ENCODE measurements at regions not wholly inside any gene's neighbourhood (a gene's known extent, or its start where the extent isn't known, plus 50 kb on each side); places are given as distances from the start of the nearest gene placed in this dataset.

DNA sequence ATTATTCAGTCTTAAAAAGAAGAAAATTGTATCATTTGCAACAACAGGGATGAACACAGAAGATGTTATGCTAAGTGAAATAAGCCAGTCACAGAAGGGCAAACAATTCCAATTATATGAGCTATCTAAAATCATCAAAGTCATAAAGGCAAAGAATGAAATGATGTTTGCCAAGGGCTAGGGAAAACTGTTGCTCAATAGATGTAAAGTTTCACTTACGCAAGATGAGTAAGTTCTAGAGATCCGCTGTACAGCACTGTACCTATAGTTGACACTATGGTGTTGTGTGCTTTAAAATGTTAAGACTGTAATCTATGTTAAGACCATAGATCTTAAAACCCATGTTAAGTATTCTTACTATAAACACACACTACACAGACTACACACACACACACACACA, 904.6 kb upstream of the LRRN3 start:
- H3K36me3 ChIP-seq, result no peaks in the 10 kb centered on the region
- H3K9me3 ChIP-seq, result peaks cover 0 to 11% (median 0%) of the 10 kb centered on the region in 4 donors
- no peak overlapping the region for H3K4me3 ChIP-seq
- TF ChIP-seq POLR2A (IDR thresholded peaks at IDR 0.05), result no peak
- TF ChIP-seq EP300 (IDR thresholded peaks at IDR 0.05), result no peak
- TF ChIP-seq, protein P1, sequence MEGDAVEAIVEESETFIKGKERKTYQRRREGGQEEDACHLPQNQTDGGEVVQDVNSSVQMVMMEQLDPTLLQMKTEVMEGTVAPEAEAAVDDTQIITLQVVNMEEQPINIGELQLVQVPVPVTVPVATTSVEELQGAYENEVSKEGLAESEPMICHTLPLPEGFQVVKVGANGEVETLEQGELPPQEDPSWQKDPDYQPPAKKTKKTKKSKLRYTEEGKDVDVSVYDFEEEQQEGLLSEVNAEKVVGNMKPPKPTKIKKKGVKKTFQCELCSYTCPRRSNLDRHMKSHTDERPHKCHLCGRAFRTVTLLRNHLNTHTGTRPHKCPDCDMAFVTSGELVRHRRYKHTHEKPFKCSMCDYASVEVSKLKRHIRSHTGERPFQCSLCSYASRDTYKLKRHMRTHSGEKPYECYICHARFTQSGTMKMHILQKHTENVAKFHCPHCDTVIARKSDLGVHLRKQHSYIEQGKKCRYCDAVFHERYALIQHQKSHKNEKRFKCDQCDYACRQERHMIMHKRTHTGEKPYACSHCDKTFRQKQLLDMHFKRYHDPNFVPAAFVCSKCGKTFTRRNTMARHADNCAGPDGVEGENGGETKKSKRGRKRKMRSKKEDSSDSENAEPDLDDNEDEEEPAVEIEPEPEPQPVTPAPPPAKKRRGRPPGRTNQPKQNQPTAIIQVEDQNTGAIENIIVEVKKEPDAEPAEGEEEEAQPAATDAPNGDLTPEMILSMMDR (IDR thresholded peaks at IDR 0.05), result no peak
- DNase-seq (ENCODE audit: low spot score in 2 of 2), result no peak
- WGBS, 2 donors, result 95 to 98% methylated on average over 2 of the region's 2 CpGs
- no peaks in the 10 kb centered on the region for H3K27me3 ChIP-seq
- H3K27ac ChIP-seq, result no peak overlapping the region
- no peaks in the 10 kb centered on the region for H3K4me1 ChIP-seq

DNA sequence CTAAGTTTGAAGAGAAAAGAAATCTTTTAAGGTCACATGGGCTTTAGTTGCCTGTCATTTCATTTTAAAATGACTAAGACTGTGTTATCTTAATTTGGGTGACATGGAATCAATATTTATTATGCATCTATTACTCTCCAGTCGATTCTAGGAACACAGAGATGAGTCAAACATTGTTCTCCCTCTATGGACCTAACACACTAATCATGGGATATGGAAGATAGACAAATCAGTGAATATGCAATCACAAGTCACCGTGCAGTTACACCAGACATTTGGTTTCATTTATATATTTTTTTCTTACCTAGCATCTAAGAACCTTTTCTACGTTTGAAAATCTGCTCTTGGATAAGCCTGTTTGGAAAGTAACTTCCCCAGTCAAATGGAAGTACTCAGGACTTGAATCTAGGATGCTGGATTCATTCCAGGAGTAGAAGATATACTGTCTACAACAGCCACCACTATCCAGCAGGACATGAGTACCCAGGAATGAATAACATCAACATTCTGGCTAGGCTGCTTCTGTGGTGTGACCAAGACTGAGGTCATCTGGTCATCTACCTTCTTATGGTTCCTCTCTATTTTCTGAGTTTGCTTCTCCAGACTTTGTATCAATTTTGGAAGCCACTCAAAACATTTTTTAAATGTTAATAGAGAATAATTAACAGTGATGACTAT, 902.9 kb upstream of the LRRN3 start:
- Histone ChIP-seq H3K4me1 (no peaks in the 10 kb centered on the region), H3K4me3 (no peak overlapping the region), H3K27ac (no peak overlapping the region), H3K27me3 (no peaks in the 10 kb centered on the region), H3K9me3 (peaks cover 0 to 11% (median 0%) of the 10 kb centered on the region in 4 donors), H3K36me3 (no peaks in the 10 kb centered on the region)
- TF ChIP-seq EP300 (IDR thresholded peaks at IDR 0.05) (no peak), POLR2A (IDR thresholded peaks at IDR 0.05) (no peak)
- TF ChIP-seq, protein P1 (IDR thresholded peaks at IDR 0.05), result no peak
- WGBS, 2 donors, result 73 to 83% methylated on average over 3 of the region's 3 CpGs
- DNase-seq (ENCODE audit: low spot score in 2 of 2), result no peak

DNA sequence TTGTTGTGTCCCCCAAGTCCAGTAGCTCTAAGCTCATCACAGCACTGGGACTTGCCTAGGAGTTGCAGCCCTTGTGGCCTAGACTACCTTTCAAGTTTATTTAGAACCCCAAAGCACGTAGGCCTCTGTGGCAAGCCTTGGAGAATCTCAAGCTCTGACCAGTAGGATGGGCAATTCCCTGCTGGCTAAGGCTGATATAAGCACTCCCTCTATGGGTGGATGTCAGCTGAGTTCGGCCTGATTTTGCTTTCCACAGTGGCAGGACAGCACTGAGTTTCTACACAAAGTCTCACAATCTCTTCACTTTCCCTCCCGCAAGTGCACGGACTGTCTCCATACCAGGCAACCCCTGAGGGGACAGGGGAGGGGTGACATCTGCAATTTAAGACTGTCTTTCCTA, 886.4 kb upstream of the LRRN3 start:
- WGBS, 2 donors, result 69 to 79% methylated on average over 4 of the region's 4 CpGs
- Histone ChIP-seq H3K4me1 (no peaks in the 10 kb centered on the region), H3K27ac (no peak overlapping the region), H3K4me3 (no peak overlapping the region), H3K27me3 (no peaks in the 10 kb centered on the region), H3K36me3 (no peaks in the 10 kb centered on the region), H3K9me3 (peaks cover 0 to 2% (median 0%) of the 10 kb centered on the region in 4 donors)
- no peak for DNase-seq (ENCODE audit: low spot score in 2 of 2)
- TF ChIP-seq, protein P1 (IDR thresholded peaks at IDR 0.05), result no peak
- no peak for TF ChIP-seq EP300 (IDR thresholded peaks at IDR 0.05)
- TF ChIP-seq POLR2A (IDR thresholded peaks at IDR 0.05), result no peak

DNA sequence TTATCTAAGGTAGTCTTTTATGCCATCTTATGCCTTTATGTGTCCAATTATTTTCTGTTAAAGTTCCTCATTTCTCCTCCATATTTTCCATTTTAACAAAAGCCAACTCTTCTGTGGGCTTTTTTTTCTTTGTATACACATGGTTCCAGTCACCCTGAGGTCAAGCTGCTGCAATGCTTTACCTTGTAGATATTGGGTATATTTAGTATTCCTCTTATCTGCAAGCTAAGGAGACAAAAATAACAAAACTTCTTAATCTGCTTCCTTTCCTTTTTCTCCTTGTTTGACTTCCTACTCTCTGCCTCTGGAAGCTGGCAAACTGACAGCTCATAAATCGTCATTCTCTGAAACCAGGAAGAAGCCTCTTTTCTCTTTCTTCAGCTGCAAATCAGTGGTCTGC, 885.0 kb upstream of the LRRN3 start:
- Histone ChIP-seq H3K36me3 (no peaks in the 10 kb centered on the region), H3K9me3 (peaks cover 0 to 2% (median 0%) of the 10 kb centered on the region in 4 donors), H3K27me3 (no peaks in the 10 kb centered on the region), H3K4me3 (no peak overlapping the region), H3K4me1 (no peaks in the 10 kb centered on the region), H3K27ac (no peak overlapping the region)
- TF ChIP-seq, protein P1 (IDR thresholded peaks at IDR 0.05), result no peak
- TF ChIP-seq POLR2A (IDR thresholded peaks at IDR 0.05) (no peak), EP300 (IDR thresholded peaks at IDR 0.05) (no peak)
- WGBS, 2 donors, result 32 to 55% methylated on average over 1 of the region's 1 CpG
- no peak for DNase-seq (ENCODE audit: low spot score in 2 of 2)

DNA sequence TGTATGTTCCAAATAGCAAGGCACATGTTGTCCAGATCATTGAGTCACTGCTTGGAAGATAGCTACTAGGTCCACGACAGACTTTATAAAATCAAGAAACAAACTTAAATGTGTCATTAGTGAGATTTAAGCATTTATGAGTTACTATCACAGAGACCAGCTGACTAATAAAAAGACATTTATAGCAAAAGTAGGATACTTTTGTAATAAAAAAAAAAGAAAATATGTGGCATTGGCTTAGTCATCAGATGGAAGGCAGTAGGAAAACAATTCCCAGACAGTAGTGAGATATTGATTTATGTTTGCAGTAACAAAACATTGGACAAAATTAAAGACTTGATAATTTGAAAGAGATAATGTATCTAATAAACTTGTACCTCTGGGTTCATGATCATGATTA, 881.0 kb upstream of the LRRN3 start:
- no peak overlapping the region for H3K27ac ChIP-seq
- no peaks in the 10 kb centered on the region for H3K36me3 ChIP-seq
- H3K27me3 ChIP-seq, result no peaks in the 10 kb centered on the region
- DNase-seq (ENCODE audit: low spot score in 2 of 2), result no peak
- TF ChIP-seq, protein P1 (IDR thresholded peaks at IDR 0.05), result no peak
- no peak for TF ChIP-seq POLR2A (IDR thresholded peaks at IDR 0.05)
- TF ChIP-seq EP300 (IDR thresholded peaks at IDR 0.05), result no peak
- 88 to 95% methylated on average over 1 of the region's 1 CpG for WGBS, 2 donors
- no peaks in the 10 kb centered on the region for H3K9me3 ChIP-seq
- H3K4me3 ChIP-seq, result no peak overlapping the region
- no peaks in the 10 kb centered on the region for H3K4me1 ChIP-seq
